ENCODE measurements at regions not wholly inside any gene's neighbourhood (a gene's known extent, or its start where the extent isn't known, plus 50 kb on each side); places are given as distances from the start of the nearest gene placed in this dataset.
"Not testable (repeated sequence)": the region's sequence is repeated elsewhere in the genome, so short reads cannot be mapped to it uniquely, and the experiment has no call there.

GRCh38 chr11:134501406-134502152, 89.5 kb upstream of the B3GAT1 start:
- DNase-seq (ENCODE audit: low read depth, low spot score): no peak

- no peak for DNase-seq (ENCODE audit: low read depth, low spot score)
Observed at GRCh38 chr11:134500621-134501020, 88.6 kb upstream of the B3GAT1 start.

- DNase-seq (ENCODE audit: low read depth, low spot score): no peak
Observed at GRCh38 chr11:134499990-134500389, 87.9 kb upstream of the B3GAT1 start.

GRCh38 chr11:134498326-134499139, 86.5 kb upstream of the B3GAT1 start:
- DNase-seq (ENCODE audit: low read depth, low spot score): no peak

- no peak for DNase-seq (ENCODE audit: low read depth, low spot score)
Observed at GRCh38 chr11:134497586-134497985, 85.5 kb upstream of the B3GAT1 start.

- DNase-seq (ENCODE audit: low read depth, low spot score): not testable (repeated sequence)
Observed at GRCh38 chr11:134496058-134496457, 84.0 kb upstream of the B3GAT1 start.

GRCh38 chr11:134494395-134494794, 82.4 kb upstream of the B3GAT1 start:
- not testable (repeated sequence) for DNase-seq (ENCODE audit: low read depth, low spot score)

- DNase-seq (ENCODE audit: low read depth, low spot score): not testable (repeated sequence)
Observed at GRCh38 chr11:134492411-134492810, 80.4 kb upstream of the B3GAT1 start.

GRCh38 chr11:134489728-134490127, 77.7 kb upstream of the B3GAT1 start:
- no peak for DNase-seq (ENCODE audit: low read depth, low spot score)

- DNase-seq (ENCODE audit: low read depth, low spot score): no peak
Observed at GRCh38 chr11:134488913-134489312, 76.9 kb upstream of the B3GAT1 start.

GRCh38 chr11:134488512-134488911, 76.5 kb upstream of the B3GAT1 start:
- no peak for DNase-seq (ENCODE audit: low read depth, low spot score)

GRCh38 chr11:134487696-134488095, 75.7 kb upstream of the B3GAT1 start:
- DNase-seq (ENCODE audit: low read depth, low spot score): no peak

GRCh38 chr11:134486704-134487103, 74.7 kb upstream of the B3GAT1 start:
- no peak for DNase-seq (ENCODE audit: low read depth, low spot score)

GRCh38 chr11:134486106-134486505, 74.1 kb upstream of the B3GAT1 start:
- DNase-seq (ENCODE audit: low read depth, low spot score): no peak

GRCh38 chr11:134485316-134485715, 73.3 kb upstream of the B3GAT1 start:
- no peak for DNase-seq (ENCODE audit: low read depth, low spot score)

GRCh38 chr11:134483857-134484256, 71.8 kb upstream of the B3GAT1 start:
- no peak for DNase-seq (ENCODE audit: low read depth, low spot score)

- no peak for DNase-seq (ENCODE audit: low read depth, low spot score)
Observed at GRCh38 chr11:134483291-134483690, 71.2 kb upstream of the B3GAT1 start.

- DNase-seq (ENCODE audit: low read depth, low spot score): no peak
Observed at GRCh38 chr11:134482865-134483264, 70.8 kb upstream of the B3GAT1 start.

- DNase-seq (ENCODE audit: low read depth, low spot score): no peak
Observed at GRCh38 chr11:134481933-134482527, 70.0 kb upstream of the B3GAT1 start.

- DNase-seq (ENCODE audit: low read depth, low spot score): no peak
Observed at GRCh38 chr11:134481135-134481534, 69.1 kb upstream of the B3GAT1 start.

GRCh38 chr11:134480136-134480712, 68.2 kb upstream of the B3GAT1 start:
- DNase-seq (ENCODE audit: low read depth, low spot score): no peak

Measured in smooth muscle cell of the brain vasculature (primary cell).